Inferior parietal cortex (tissue), 1 donor: ENCODE measurements at regions not wholly inside any gene's neighbourhood (a gene's known extent, or its start where the extent isn't known, plus 50 kb on each side); places are given as distances from the start of the nearest gene placed in this dataset.
A peak's percentile ranks its signal among the peaks of the same experiment; 100 is the strongest.
"Not testable (repeated sequence)": the region's sequence is repeated elsewhere in the genome, so short reads cannot be mapped to it uniquely, and the experiment has no call there.

Experiments used
- DNase-seq: peaks from one replicate; pipeline ENCODE4 v3.0.0-alpha.2; 2016; ENCODE audit errors: extremely low spot score

DNA sequence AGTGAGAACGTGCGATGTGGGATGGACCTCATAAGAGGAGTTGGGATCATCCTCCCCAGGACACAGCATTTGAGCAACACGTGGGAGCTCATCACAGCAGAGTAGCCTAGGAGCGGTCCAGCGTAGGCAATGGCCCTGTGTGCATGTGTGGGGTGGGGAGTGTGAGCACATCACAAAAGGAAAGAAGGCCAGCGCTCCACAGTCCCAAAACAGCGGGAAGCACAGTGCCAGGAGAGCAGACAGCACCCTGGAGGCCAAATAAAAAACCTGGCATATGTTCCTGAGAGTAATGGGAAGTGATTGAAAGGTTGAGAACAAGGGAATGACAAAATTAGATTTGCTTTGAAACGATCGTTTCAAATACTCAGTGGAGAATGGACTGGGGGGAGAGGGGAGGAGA, 226.0 kb downstream of the C7orf25 start:
- no peak for DNase-seq

GRCh38 chr7:42677751-42678699, 233.8 kb downstream of the C7orf25 start:
- no peak for DNase-seq

- DNase-seq, result no peak
Observed at GRCh38 chr7:42674541-42674940, 237.3 kb downstream of the C7orf25 start.

- DNase-seq, result no peak
Observed at GRCh38 chr7:42673951-42674350, 237.9 kb downstream of the C7orf25 start.

DNA sequence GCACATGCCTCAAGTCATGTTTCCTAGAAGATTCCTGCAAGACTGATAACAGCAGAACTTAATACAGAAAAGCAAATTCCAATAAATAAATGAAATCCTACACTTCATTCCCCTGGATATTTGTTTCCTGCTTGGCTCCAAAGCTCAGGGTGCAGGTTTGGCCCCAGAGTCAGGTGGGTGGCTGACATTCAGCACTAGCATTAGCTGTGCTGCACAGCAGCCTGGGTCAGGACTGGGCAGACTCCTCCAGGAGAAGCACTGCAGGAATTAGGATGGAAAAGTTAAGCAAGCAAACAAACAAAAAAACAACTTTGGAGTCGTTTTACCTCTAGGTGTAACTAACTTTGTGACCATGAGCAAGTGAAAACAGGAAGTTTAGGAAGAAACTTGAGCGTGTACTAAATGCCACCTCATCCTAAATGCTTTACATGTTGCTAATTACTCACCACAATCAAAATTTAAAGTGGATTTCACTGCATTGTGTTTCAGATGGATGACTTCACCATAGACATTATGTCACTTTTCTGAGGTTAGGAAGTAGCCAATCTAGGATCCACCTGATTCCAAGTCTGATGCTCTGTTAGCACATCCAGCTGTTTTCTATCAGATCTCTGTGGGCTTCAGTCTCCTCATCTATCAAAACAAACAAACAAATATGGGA, 239.4 kb downstream of the C7orf25 start:
- no peak for DNase-seq

GRCh38 chr7:42671627-42672026, 240.2 kb downstream of the C7orf25 start:
- no peak for DNase-seq

DNA sequence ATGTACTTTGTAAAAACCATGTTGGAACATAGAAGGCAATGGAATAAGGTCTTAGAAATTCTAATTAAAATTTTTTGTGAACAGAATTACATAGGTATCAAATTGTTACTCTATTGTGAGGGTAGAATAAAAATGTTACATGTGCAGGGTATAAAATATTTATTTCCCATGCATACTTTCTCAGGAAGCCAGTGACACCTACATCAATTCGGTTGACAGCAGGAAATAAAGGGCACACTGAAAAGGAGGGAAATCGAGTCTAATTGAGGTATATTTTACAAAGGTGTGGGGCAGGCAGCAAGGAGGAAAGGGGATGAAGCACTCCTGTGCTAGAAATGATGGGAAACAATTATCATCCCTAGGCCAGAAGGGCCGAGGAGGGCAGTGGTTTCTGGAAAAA, 244.9 kb downstream of the C7orf25 start:
- DNase-seq, result no peak

DNA sequence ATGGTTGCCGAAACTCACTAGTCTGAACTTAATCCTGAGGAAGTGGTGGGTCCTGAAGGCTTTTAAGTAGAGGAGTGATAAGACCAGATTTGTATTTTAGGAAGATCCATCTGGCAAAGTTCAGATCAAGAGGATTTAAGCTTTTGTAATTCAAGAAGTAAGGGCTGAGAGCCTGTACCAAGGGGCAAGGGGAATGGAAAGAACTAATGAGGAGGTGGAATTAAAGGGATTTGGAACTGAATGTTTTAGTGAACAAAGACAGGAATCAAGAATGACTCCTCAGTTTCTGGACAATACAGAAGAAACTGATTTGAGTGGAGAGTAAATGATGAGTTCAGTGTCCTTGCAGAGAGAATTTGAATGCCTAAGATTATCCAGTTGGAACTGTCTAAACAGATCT, 249.0 kb downstream of the C7orf25 start:
- DNase-seq, result no peak

DNA sequence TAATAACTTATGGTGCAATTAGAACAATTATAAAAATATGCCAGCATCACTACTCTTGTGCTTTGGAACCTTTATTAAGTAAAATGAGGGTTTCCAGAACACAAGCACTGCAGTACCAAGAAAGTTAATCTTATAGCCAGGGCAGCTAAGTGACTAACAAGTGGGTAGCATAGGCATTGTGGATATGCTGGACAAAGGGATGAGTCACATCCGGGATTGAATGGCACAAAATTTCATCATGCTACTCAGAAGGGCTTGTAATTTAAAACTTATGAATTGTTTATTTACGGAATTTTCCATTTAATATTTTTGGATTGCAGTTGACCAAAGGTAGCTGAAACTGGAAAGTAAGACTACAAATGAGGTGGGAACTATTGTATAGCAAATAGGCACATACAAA, 250.6 kb downstream of the C7orf25 start:
- no peak for DNase-seq

DNA sequence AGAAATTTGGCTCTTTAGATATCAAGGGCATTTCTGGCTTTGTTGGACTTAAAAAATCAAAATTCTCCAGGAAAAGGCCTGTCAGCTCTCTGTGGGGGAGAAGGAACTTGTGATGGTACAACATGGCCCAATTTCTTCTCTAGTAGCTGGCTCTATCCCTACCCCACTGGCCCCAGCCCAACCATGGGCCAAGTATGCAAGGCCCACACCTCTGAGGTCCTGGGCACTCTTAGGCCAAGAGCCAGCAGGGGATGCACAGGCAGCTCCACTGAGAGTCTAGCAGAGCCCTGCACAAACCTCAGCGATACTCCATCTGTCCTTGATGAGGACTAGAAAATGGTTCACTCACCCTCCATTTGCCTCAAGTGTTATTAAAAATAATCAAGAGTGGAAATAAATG, 261.2 kb downstream of the C7orf25 start:
- no peak for DNase-seq

GRCh38 chr7:42650171-42650570, 261.7 kb downstream of the C7orf25 start:
- peak; percentile 21 for DNase-seq

GRCh38 chr7:42645906-42646305, 266.0 kb downstream of the C7orf25 start:
- no peak for DNase-seq

GRCh38 chr7:42642699-42643098, 269.2 kb downstream of the C7orf25 start:
- DNase-seq, result no peak

- no peak for DNase-seq
Observed at GRCh38 chr7:42639930-42640329, 271.9 kb downstream of the C7orf25 start.

- not testable (repeated sequence) for DNase-seq
Observed at GRCh38 chr7:42636380-42636779, 275.5 kb downstream of the C7orf25 start.

- no peak for DNase-seq
Observed at GRCh38 chr7:42628054-42628453, 283.8 kb downstream of the C7orf25 start.

DNA sequence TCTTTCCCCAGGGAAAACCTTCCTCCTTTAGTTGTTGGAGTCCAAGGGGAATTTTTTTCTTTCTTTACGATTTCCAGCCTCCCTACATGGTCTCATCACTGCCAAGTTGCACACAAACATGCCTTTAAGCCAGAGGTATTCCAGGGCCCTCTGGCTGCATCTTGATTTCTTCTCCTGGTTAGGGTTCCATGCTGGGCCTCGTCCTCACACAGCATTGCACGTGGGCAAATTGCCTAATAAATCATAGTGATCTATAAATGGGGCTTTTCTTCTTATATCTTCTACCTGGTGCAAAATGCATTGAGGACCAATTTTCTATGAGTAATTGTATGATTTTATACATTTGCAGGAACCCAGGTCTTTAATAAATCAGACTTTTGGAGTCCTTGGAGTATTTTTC, 284.2 kb downstream of the C7orf25 start:
- no peak for DNase-seq

GRCh38 chr7:42627101-42627500, 284.8 kb downstream of the C7orf25 start:
- no peak for DNase-seq

DNA sequence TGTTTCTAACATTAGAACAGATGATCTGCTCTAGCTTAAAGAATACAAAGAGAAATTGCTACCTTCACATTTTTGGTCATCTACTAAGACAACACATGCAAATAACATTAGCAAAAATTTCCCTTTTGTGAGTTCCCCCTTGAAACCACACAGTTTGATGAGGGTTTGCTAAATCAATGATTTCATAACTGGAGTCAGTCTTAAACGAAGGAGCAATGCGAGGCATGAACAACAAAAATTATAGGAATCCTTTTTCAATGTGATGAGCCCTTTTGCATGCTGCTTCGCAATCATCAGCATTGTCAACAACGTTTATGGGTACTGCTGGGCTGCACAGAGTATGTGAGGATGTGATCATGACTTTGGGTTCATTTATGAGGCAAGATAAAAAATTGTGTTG, 286.4 kb downstream of the C7orf25 start:
- no peak for DNase-seq

DNA sequence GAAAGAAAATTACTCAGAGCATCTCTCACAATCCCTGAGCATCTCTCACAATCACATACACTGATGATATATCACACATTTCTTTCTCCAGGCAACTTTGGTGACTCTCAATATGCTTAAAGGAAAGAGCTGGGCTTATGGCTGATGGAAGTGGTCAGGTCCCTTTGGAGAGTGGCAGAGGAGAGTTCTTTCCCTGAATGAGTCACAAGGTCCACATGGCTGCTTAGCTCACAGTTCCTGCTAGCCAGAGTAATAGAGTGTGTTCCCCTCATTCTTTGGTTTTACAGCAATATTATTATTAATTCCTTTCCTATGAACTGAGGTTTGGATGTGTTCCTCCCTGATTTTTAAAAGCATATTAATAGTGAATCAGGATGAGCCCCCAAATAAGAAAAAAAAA, 287.4 kb downstream of the C7orf25 start:
- no peak for DNase-seq

DNA sequence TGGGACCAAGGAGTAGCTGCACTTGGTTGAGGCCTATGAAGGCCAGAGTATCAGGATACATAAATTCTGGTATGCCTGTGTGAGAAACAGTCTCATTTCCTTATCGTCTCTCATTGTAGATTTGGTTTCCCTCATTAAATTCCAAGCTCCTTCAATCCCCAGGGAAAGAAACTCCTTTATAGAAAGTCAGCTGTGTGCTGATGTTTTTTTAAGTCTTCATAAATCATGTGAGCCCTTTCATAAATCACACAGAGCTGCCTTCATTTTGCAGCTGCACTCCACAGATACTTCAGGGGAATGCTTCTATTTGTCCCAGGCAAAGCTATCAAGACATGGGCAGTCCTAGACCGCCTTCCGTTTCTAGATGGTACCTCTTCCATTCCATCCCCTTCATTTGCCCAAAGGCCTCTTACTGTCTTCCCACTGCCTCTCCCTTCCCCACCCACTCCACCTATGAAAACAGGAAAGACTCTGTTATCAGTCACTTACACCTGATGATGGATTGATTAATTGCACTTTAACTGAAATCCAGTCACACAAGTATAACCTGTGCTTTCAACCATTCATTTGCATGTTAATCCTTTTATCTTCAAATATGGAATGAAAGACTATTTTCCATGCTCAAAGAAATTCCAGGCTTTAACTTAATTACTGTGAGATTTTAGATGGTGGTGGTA, 290.2 kb downstream of the C7orf25 start:
- no peak for DNase-seq

GRCh38 chr7:42618651-42619360, 293.1 kb downstream of the C7orf25 start:
- no peak for DNase-seq
